ENCODE measurements at regions not wholly inside any gene's neighbourhood (a gene's known extent, or its start where the extent isn't known, plus 50 kb on each side); places are given as distances from the start of the nearest gene placed in this dataset.

DNA sequence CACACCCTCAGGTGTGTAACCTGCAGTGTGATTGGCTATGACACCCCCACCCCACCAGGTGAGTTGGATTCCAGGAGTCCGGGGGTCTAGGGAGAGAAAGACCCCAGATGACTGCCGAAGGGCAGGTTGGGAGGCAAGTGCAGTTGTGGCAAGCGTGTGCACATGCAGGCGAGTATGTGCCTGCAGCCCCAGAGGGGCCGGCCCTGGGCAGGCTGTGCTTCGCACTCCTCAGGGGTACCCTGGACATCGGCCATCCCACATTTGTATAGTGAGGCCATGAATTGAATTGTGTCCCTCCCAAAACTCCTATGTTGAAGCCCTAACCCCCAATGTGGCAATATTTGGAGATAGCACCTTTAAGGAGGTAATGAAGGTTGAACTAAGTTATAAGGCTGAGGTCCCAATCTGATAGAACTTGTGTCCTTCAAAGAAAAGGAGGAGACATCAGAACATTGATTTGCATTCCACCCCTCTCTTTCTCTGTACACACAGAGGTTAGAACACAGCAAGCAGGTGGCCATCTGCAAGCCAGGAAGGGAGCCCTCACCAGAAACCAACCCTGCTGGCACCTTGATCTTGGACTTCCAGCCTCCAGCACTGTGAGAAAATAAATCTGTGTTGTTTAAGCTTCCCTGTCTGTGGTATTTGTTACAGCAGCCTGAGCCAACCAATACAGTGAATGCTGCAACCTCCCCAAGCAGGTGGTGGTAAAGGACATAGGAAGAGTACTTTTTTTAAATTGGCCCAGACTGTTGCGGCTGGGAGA, 241.8 kb downstream of the TFCP2L1 start:
- Mint-ChIP-seq H3K27me3 (ENCODE audit: low read depth) (no peaks in the 10 kb centered on the region), H3K4me1 (ENCODE audit: low read depth) (no peaks in the 10 kb centered on the region), H3K9me3 (no peaks in the 10 kb centered on the region), H3K27ac (no peak overlapping the region), H3K36me3 (ENCODE audit: low read depth) (no peaks in the 10 kb centered on the region), H3K4me3 (no peak overlapping the region)
- CTCF ChIA-PET, result interaction anchor here (0.7 kb wide), 1 partner anchor 120 kb away, joined by 3 read pairs; no protein-coding TSS in a partner anchor
- no peak for DNase-seq
- intact Hi-C loops (cut with micrococcal nuclease), result no loop called here

DNA sequence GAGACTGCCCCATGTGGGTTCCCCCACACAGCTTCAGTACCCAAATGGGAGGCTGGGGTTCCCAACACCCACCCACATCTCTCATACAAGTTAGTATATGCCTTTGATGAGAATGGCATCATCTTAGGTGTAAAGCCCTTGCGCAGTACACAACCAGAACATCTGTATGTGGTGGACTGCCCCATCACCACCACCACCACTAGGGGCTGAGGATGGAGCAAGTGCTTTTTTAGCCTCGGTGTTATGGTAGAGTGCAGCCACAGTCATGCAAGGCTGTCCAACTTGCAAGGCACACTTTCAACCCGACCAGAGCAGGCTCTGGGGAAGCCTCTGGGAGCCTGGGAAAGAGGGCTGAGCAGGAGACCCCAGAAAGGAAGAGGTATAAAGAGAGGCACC, 241.2 kb downstream of the TFCP2L1 start:
- H3K9me3 Mint-ChIP-seq, result no peaks in the 10 kb centered on the region
- H3K4me3 Mint-ChIP-seq, result no peak overlapping the region
- no peaks in the 10 kb centered on the region for H3K27me3 Mint-ChIP-seq (ENCODE audit: low read depth)
- no peak overlapping the region for H3K27ac Mint-ChIP-seq
- intact Hi-C loops (cut with micrococcal nuclease), result no loop called here
- DNase-seq, result no peak
- CTCF ChIA-PET, result no interaction called here
- no peaks in the 10 kb centered on the region for H3K36me3 Mint-ChIP-seq (ENCODE audit: low read depth)
- no peaks in the 10 kb centered on the region for H3K4me1 Mint-ChIP-seq (ENCODE audit: low read depth)

DNA sequence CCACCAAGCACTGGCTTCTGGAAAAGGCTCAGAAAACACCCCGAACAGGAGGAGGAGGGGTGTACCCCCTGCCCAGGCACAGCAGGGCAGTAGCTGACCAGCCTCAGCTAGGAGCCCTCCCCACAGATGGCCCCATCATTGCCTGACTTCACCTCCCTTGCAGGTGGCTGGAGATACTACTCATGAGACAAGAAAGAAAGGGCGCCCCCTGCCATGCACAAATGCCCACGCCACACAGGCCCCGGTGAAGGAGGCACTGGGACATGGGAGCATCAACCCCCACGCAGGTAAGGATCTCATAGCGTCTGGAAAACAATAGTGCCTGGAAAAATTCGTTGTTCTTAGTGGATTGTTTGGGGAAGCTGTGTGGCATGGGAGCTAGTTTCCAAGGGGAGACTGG, 240.6 kb downstream of the TFCP2L1 start:
- H3K4me3 Mint-ChIP-seq, result no peak overlapping the region
- intact Hi-C loops (cut with micrococcal nuclease), result no loop called here

DNA sequence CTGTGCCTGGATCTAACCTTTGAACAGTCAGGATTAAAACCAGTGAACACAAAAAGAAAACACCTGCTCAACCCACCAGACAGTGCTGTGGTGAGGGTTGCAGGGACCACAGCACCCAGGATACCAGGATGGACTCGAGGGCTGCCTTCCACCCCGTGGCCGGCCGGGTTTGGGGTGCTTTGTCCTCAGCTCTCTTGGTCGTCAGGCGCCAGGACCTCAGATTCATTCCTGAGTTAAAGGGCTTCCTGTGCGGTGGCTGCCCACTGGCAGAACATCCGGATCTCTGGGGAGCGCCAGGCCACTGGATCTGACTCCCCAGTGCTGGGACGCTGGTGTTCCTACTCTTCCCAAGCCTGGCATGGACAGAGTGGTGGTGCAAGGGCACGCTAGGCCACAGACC, 239.8 kb downstream of the TFCP2L1 start:
- CTCF ChIA-PET, result no interaction called here
- H3K27ac Mint-ChIP-seq, result no peak overlapping the region
- H3K4me1 Mint-ChIP-seq (ENCODE audit: low read depth), result no peaks in the 10 kb centered on the region
- intact Hi-C loops (cut with micrococcal nuclease), result no loop called here
- H3K9me3 Mint-ChIP-seq, result no peaks in the 10 kb centered on the region
- H3K27me3 Mint-ChIP-seq (ENCODE audit: low read depth), result no peaks in the 10 kb centered on the region
- DNase-seq, result no peak
- H3K36me3 Mint-ChIP-seq (ENCODE audit: low read depth), result no peaks in the 10 kb centered on the region
- H3K4me3 Mint-ChIP-seq, result no peak overlapping the region

More for the DNA sequence above, 240.6 kb downstream of the TFCP2L1 start:
- CTCF ChIA-PET, result no interaction called here
- H3K27me3 Mint-ChIP-seq (ENCODE audit: low read depth), result no peaks in the 10 kb centered on the region
- no peaks in the 10 kb centered on the region for H3K4me1 Mint-ChIP-seq (ENCODE audit: low read depth)
- no peak overlapping the region for H3K27ac Mint-ChIP-seq
- no peak for DNase-seq
- H3K36me3 Mint-ChIP-seq (ENCODE audit: low read depth), result no peaks in the 10 kb centered on the region
- H3K9me3 Mint-ChIP-seq, result no peaks in the 10 kb centered on the region

DNA sequence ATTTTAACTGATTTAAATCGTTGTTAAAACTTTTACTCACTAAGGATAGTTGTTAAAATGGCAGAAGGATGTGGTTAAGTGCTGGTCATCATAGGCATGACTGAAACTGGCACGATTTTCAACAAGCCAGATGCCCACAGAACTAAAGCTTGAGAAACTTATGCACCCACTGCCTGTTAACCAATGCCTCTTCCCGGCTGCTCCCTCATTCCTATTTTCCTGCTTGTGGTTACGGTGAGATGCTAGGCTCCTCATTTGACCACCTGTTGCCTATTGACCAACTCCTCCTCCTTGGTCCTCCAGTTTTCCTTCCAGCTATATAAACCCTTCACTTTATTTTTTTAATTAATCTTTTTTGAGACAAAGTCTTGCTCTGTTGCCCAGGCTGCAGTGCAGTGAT, 238.7 kb downstream of the TFCP2L1 start:
- CTCF ChIA-PET, result no interaction called here
- Mint-ChIP-seq H3K27ac (no peak overlapping the region), H3K27me3 (ENCODE audit: low read depth) (no peaks in the 10 kb centered on the region), H3K9me3 (no peaks in the 10 kb centered on the region), H3K36me3 (ENCODE audit: low read depth) (no peaks in the 10 kb centered on the region), H3K4me3 (no peak overlapping the region), H3K4me1 (ENCODE audit: low read depth) (no peaks in the 10 kb centered on the region)
- DNase-seq, result no peak
- intact Hi-C loops (cut with micrococcal nuclease), result no loop called here

DNA sequence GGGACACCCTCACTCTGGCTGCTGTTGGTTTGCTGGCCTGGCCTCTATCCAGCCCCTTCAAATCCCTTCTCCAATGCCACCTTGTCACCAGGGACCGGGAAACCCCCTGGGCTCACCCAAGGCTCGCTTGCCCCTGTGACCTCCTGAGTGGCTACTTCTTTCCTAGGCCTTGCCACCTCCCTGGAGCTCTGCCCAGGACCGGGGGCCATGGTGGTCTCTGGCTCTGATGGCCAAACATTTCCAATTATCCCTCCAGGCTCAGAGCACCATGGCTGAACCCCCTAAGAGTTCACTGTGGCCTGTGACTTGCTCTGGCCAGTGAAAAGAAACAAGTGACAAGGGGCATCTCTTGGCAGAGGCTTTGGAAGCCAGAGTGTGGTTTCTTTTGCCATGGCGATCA, 237.6 kb downstream of the TFCP2L1 start:
- H3K4me3 Mint-ChIP-seq, result no peak overlapping the region
- H3K4me1 Mint-ChIP-seq (ENCODE audit: low read depth), result no peaks in the 10 kb centered on the region
- DNase-seq, result no peak
- CTCF ChIA-PET, result no interaction called here
- intact Hi-C loops (cut with micrococcal nuclease), result no loop called here
- no peaks in the 10 kb centered on the region for H3K36me3 Mint-ChIP-seq (ENCODE audit: low read depth)
- no peak overlapping the region for H3K27ac Mint-ChIP-seq
- H3K27me3 Mint-ChIP-seq (ENCODE audit: low read depth), result no peaks in the 10 kb centered on the region
- H3K9me3 Mint-ChIP-seq, result no peaks in the 10 kb centered on the region

DNA sequence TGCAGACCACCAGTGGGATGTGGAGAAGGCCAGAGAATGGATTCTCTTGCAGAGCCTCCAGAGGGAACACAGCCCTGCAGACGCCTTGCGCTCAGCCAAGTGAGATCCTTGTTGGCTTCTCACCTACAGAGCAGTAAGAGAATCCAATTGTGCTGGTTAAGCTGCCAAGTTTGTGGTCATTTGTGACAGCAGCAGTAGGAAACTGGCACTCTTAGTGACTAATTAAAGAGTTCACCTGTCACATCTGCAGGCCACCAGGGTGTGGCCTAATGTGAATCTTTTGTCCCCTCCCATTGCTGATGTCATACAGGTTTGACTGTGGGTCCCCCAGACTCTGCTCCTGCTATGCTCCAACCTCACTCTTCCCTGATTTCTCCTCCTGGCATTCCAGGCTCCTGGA, 235.9 kb downstream of the TFCP2L1 start:
- no peak for DNase-seq
- no peak overlapping the region for H3K27ac Mint-ChIP-seq
- H3K36me3 Mint-ChIP-seq (ENCODE audit: low read depth), result no peaks in the 10 kb centered on the region
- CTCF ChIA-PET, result no interaction called here
- H3K4me1 Mint-ChIP-seq (ENCODE audit: low read depth), result no peaks in the 10 kb centered on the region
- H3K9me3 Mint-ChIP-seq, result no peaks in the 10 kb centered on the region
- no peaks in the 10 kb centered on the region for H3K27me3 Mint-ChIP-seq (ENCODE audit: low read depth)
- H3K4me3 Mint-ChIP-seq, result no peak overlapping the region
- intact Hi-C loops (cut with micrococcal nuclease), result no loop called here

DNA sequence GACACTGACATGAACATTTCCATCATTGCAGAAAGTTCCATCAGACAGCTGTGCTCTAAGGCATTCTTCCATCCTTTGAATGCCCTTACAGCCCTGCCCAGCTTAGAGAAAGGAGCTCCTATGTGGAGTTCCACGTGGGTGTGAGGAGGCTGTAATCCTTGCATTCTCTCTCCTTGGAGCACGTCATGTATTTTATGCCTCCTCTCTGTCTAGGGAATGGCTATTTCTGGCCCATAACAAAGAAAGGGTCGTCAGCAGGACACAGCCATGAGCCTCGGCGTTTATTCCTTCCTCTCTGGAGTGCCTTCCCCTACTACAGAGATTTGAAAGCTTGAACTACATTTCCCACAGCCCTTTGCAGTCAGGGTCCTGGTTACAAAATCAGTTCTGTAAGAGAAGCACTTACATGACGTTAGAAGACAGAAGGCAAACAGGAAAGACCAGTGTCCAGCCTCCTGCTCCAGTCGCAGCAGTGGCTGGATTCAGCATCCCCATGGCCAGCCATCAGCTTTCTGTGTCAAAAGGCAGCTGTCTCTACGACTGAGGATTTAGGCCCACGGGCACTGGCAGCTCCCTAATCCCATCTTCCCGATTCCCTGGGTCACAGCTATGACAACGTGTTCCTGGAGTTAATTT, 234.9 kb downstream of the TFCP2L1 start:
- CTCF ChIA-PET, result interaction anchor here (2.1 kb wide), 1 partner anchor 29 kb away, joined by 5 read pairs; no protein-coding TSS in a partner anchor
- intact Hi-C loops (cut with micrococcal nuclease), result no loop called here
- DNase-seq, result no peak
- Mint-ChIP-seq H3K36me3 (ENCODE audit: low read depth) (no peaks in the 10 kb centered on the region), H3K4me3 (no peak overlapping the region), H3K9me3 (no peaks in the 10 kb centered on the region), H3K4me1 (ENCODE audit: low read depth) (no peaks in the 10 kb centered on the region), H3K27me3 (ENCODE audit: low read depth) (no peaks in the 10 kb centered on the region), H3K27ac (no peak overlapping the region)

DNA sequence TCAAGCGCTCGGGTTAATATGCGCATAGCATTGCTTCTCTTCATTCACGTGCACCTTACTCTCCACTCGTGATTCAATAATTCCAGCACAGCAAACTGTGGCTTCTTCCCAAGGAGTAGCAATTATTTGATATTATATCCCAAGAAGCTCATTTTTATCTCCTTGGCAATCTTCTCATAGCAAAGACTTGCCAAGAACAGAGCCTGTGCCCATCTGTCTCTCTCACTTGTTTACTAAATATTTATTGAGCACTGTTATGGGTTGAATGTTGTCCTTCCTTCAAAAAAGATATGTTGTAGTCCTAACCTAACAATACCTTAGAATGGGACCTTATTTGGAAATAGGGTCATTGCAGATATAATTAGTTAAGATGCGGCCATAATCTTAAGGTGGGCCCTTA, 233.7 kb downstream of the TFCP2L1 start:
- Mint-ChIP-seq H3K9me3 (no peaks in the 10 kb centered on the region), H3K4me3 (no peak overlapping the region), H3K27ac (no peak overlapping the region), H3K36me3 (ENCODE audit: low read depth) (no peaks in the 10 kb centered on the region), H3K4me1 (ENCODE audit: low read depth) (no peaks in the 10 kb centered on the region), H3K27me3 (ENCODE audit: low read depth) (no peaks in the 10 kb centered on the region)
- CTCF ChIA-PET, result interaction anchor here (0.6 to 2.1 kb wide), 3 partner anchors 27 to 62 kb away, joined by 3 to 5 read pairs (median 5); no protein-coding TSS in a partner anchor
- no peak for DNase-seq
- intact Hi-C loops (cut with micrococcal nuclease), result no loop called here

DNA sequence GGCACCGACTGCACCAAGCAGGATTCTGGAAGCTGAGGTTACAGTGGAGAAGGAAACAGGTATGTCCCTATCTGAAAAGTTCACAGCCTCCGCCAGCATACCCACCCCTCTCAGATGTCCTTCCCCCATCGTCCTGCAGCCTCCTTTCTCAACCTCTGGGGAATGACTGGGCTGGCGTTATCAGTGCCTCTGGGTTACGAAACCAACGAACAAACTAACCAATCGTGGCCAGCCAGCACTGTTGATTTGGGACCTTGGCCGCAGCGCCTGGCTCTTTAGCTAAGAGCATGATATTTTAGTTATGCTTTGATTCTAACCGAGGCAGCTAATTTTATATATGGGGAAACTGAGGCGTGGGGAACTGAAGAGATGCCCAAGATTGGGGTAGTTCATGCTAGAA, 233.0 kb downstream of the TFCP2L1 start:
- H3K27ac Mint-ChIP-seq, result no peak overlapping the region
- intact Hi-C loops (cut with micrococcal nuclease), result no loop called here

DNA sequence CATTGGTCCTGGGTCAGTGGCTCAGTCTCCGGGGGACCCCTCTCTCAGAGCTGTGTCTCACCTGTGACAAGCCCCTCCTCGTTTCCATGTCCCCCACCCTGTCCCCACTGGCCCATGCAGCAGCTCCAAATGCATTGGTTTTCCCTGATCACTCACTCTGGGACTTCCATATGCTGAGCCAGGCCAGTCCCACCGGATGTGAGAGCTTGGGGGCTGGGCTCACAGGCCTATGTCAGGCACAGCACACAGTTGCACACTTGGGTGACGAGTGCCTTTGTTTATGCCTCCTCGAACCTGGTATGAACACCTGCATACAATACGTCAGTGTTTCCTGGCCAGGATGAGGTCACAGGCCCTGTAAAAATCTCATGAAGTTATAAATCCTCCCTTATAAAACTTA, 232.5 kb downstream of the TFCP2L1 start:
- no peaks in the 10 kb centered on the region for H3K4me1 Mint-ChIP-seq (ENCODE audit: low read depth)
- CTCF ChIA-PET, result no interaction called here
- H3K27me3 Mint-ChIP-seq (ENCODE audit: low read depth), result no peaks in the 10 kb centered on the region
- H3K27ac Mint-ChIP-seq, result no peak overlapping the region
- intact Hi-C loops (cut with micrococcal nuclease), result no loop called here
- no peak for DNase-seq
- H3K36me3 Mint-ChIP-seq (ENCODE audit: low read depth), result no peaks in the 10 kb centered on the region
- no peaks in the 10 kb centered on the region for H3K9me3 Mint-ChIP-seq
- H3K4me3 Mint-ChIP-seq, result no peak overlapping the region

More for the DNA sequence above, 233.0 kb downstream of the TFCP2L1 start:
- DNase-seq, result no peak
- no peaks in the 10 kb centered on the region for H3K9me3 Mint-ChIP-seq
- H3K36me3 Mint-ChIP-seq (ENCODE audit: low read depth), result no peaks in the 10 kb centered on the region
- H3K4me3 Mint-ChIP-seq, result no peak overlapping the region
- H3K4me1 Mint-ChIP-seq (ENCODE audit: low read depth), result no peaks in the 10 kb centered on the region
- no peaks in the 10 kb centered on the region for H3K27me3 Mint-ChIP-seq (ENCODE audit: low read depth)
- CTCF ChIA-PET, result no interaction called here

DNA sequence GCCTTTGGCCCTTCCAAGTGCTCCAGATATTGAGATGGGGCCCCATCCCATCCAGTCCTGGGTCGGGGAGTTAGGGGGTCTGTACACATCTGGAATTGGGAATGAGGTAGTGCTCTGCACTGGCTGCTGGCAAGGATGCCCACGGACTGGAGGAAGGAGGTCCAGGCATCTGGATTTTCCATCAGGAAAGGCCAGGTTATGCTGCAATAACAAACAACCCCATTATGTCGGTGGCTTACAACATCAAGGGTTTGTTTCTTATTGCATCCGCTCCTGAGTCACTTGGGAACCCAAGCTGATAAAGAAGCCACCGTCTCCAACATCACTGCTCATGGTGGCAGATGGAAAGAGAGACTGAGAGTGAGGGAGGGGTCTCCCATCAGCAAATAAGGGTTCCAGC, 229.9 kb downstream of the TFCP2L1 start:
- no peak for DNase-seq
- Mint-ChIP-seq H3K4me1 (ENCODE audit: low read depth) (no peaks in the 10 kb centered on the region), H3K4me3 (no peak overlapping the region), H3K27ac (no peak overlapping the region), H3K9me3 (no peaks in the 10 kb centered on the region), H3K27me3 (ENCODE audit: low read depth) (no peaks in the 10 kb centered on the region), H3K36me3 (ENCODE audit: low read depth) (no peaks in the 10 kb centered on the region)
- intact Hi-C loops (cut with micrococcal nuclease), result no loop called here
- CTCF ChIA-PET, result no interaction called here

DNA sequence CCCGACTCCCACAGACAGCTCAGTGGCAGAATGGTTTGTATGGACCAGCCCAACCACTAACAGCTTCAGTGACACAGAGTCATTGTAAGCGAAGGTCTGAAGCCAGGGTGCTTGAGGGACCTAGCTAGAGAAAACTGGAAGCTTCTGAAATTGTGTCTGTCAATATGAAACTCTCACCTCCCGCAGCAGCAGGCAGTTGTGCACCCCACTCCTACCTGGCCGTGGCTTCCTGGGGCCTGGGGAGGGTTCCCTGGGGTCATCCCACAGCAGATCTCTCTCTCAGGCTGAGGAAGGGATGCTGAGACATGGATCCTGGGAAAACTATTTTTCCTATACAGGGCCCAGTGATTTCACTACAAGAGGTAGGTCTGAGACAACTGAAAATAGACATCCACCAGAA, 229.5 kb downstream of the TFCP2L1 start:
- no peaks in the 10 kb centered on the region for H3K36me3 Mint-ChIP-seq (ENCODE audit: low read depth)
- intact Hi-C loops (cut with micrococcal nuclease), result no loop called here
- H3K27me3 Mint-ChIP-seq (ENCODE audit: low read depth), result no peaks in the 10 kb centered on the region
- DNase-seq, result no peak
- no peaks in the 10 kb centered on the region for H3K4me1 Mint-ChIP-seq (ENCODE audit: low read depth)
- no peak overlapping the region for H3K27ac Mint-ChIP-seq
- H3K4me3 Mint-ChIP-seq, result no peak overlapping the region
- H3K9me3 Mint-ChIP-seq, result no peaks in the 10 kb centered on the region
- CTCF ChIA-PET, result no interaction called here

Data from activated naive CD4-positive, alpha-beta T cell treated with anti-CD3 and anti-CD28 coated beads for 36 hours (primary cell).